VCaP (cell line): ENCODE measurements at regions not wholly inside any gene's neighbourhood (a gene's known extent, or its start where the extent isn't known, plus 50 kb on each side); places are given as distances from the start of the nearest gene placed in this dataset.

ENCODE experiments used
- H3K27ac ChIP-seq: fragments of 450-650 bp; 2 replicates; pipeline ENCODE4 v1.5.1; 2017
- CTCF ChIP-seq: fragments of 450-650 bp; conservative IDR thresholded peaks from 2 replicates; pipeline ENCODE4 v1.5.1; 2017; ENCODE audit warnings: mild to moderate bottlenecking, moderate library complexity

GRCh38 chr16:86308514-86308913 is 201.8 kb upstream of the FOXF1 start:
- no peak for TF ChIP-seq CTCF
- no peak overlapping the region for H3K27ac ChIP-seq

- no peak for TF ChIP-seq CTCF
- H3K27ac ChIP-seq, result no peak overlapping the region
Measured at GRCh38 chr16:86313631-86314030, 196.7 kb upstream of the FOXF1 start.

GRCh38 chr16:86314402-86315025 is 195.8 kb upstream of the FOXF1 start:
- TF ChIP-seq CTCF, result no peak
- H3K27ac ChIP-seq, result no peak overlapping the region

- no peak for TF ChIP-seq CTCF
- no peak overlapping the region for H3K27ac ChIP-seq
Measured at GRCh38 chr16:86316967-86317812, 193.1 kb upstream of the FOXF1 start.

- H3K27ac ChIP-seq, result no peak overlapping the region
- no peak for TF ChIP-seq CTCF
Measured at GRCh38 chr16:86317813-86318650, 192.3 kb upstream of the FOXF1 start.

GRCh38 chr16:86319585-86320236 is 190.6 kb upstream of the FOXF1 start:
- H3K27ac ChIP-seq, result no peak overlapping the region
- TF ChIP-seq CTCF, result no peak

GRCh38 chr16:86320237-86320595 is 190.1 kb upstream of the FOXF1 start:
- no peak for TF ChIP-seq CTCF
- H3K27ac ChIP-seq, result no peak overlapping the region
